SW480 (cell line): ENCODE measurements at regions not wholly inside any gene's neighbourhood (a gene's known extent, or its start where the extent isn't known, plus 50 kb on each side); places are given as distances from the start of the nearest gene placed in this dataset.
A peak's percentile ranks its signal among the peaks of the same experiment; 100 is the strongest.

Experiments used
- DNase-seq: peaks from one replicate; pipeline ENCODE4 v3.0.0-alpha.2; 2016; ENCODE audit warnings: low spot score

- no peak for DNase-seq
These were observed 799.7 kb upstream of the IGFBP3 start for GRCh38 chr7:46720761-46721160.

DNA sequence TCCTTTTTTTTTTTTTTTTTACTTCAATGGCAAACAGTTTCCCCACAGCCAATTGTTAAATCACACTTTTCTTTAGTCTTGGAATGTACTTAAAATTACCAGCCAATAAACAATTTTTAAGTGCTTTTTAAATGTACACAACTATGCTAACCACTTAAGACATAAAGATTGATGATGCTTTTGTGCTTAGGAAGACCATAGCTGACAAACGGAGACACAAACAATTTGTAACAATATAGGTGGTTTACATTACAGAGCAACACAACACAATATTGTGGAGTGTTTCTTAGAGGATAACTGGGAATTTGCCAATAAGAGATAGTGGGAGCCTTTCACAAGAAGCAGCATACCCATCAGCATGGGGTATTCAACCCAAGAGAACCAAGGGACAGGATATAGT, 798.5 kb upstream of the IGFBP3 start:
- no peak for DNase-seq

DNA sequence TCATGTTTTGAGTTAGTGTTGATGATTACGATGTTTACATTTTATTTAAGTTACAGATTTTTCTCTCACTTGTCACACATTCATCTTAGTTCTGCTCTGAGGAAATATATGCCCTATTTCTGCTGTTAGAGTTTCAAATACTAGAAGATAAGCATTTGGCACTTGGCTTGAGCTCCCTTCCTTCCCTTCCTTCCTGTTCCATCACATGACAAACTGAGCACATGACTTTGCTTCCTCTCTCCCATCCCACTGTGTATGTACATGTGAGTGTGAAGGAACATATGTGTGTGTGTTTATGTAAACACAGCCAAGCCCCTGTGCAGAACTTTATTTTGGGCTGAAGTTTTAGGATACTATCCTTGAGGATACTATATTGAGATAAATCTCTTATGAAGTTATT, 795.9 kb upstream of the IGFBP3 start:
- DNase-seq = no peak

DNA sequence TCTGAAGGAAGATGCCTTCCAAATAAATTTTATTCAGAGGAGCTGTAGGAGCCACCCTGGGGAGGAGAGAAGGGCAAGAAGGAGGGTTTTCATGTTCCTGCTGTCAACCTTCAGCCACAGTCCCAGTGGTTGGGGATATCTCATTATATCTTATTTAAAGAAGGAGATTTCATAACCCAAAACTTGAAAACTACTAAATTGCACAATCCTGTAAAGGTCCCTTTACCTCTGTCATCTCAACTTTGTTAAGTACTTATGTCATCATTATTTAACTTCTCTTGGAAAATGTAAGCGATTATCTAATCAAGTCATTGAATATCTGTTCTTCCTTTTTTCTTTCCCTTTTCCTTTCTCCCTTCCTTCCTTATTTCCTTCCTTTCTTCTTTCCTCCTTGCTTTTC, 794.5 kb upstream of the IGFBP3 start:
- DNase-seq = no peak

- DNase-seq = no peak
These were observed 793.8 kb upstream of the IGFBP3 start for GRCh38 chr7:46714904-46715303.

GRCh38 chr7:46713868-46714596, 793.0 kb upstream of the IGFBP3 start:
- no peak for DNase-seq

DNA sequence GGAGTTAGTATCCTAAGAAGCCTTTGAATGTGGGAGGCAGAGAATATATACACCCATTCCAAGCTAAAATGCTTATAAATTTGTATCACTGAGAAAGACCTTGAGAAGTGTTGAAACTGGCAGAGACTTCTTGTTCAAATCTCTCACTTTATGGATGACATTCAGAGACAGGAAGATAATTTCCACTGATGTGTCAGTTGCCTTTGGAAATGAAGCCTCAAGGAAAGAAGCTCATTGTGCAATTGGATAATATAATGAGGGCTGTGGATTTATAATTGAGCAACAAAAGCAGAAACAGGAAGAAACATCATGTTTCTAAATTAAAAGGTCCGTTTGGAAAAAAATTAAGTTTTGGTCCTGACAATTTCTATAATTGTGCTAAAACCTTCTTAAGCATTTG, 789.9 kb upstream of the IGFBP3 start:
- no peak for DNase-seq

DNA sequence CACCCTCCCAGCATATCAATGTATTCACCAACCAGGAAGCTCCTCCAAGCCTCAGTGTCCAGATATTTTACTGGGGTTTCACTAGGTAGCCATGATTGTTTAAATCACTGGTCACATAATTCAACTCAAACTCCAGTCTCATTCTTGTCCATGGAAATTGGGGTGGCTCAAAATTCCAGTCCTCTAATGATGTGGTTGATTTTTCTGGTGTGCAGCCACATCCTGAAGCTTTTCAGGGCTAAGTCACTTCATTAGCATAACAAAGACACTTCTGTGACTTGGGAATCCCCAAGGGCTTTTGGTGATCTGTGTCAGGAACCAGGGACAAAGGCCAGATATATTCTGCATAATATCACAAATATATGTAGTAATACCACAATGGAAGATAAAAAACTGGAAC, 786.9 kb upstream of the IGFBP3 start:
- DNase-seq = peak; percentile 73

GRCh38 chr7:46705386-46706255, 784.5 kb upstream of the IGFBP3 start:
- DNase-seq = no peak

DNA sequence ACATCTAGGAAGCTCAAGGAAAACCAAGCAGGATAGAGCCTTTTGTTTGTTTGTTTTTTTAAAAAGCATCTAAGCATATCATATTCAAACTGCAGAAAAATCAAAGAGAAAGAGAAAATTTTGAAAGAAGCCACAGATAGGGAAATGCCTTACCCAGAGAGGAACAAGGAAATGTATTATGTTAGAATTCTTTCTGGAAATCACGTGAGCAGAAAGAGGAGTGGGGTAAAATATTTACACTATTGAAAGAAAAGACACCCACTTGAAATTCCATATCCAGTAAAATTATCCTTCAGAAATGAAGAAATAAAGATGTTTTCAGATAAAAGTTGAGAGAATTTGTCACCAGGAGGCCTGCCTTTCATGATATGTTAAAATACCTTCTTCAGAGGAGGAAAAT, 775.7 kb upstream of the IGFBP3 start:
- no peak for DNase-seq

DNA sequence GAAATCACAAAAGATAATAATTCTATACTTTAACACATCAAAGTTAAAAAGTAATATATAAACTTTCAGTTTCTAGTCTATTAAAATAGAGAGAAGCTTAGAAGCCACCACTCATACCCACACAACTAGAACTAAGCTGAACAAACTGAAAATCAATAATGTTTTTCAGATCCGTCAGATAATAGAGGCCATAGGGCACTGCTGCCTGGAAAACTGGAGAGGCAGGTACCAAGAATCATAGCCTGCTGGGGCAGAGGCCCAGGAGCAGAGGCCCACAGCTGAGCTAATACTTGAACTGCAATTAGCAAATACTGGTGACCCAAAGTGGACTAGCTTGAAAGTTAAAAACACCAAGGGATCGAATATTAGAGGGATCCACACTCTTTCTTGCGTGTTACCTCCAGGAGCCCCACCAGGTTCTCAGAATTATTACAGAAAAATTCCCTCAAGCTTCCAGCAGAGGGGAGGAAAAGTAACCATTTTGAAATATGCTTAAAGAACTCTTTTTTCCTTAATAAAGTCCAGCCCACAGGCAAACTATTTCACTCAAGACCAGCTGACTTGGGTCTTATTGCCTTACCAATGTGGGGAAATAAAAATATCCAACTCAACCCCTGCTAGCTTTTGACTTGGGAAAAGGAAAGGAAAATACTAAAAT, 774.1 kb upstream of the IGFBP3 start:
- no peak for DNase-seq

GRCh38 chr7:46694058-46694457, 773.0 kb upstream of the IGFBP3 start:
- DNase-seq = no peak

- no peak for DNase-seq
These were observed 766.1 kb upstream of the IGFBP3 start for GRCh38 chr7:46687203-46687602.

- DNase-seq = no peak
These were observed 764.0 kb upstream of the IGFBP3 start for GRCh38 chr7:46685051-46685450.

GRCh38 chr7:46682836-46683624, 762.0 kb upstream of the IGFBP3 start:
- no peak for DNase-seq

GRCh38 chr7:46681865-46682503, 760.9 kb upstream of the IGFBP3 start:
- no peak for DNase-seq

DNA sequence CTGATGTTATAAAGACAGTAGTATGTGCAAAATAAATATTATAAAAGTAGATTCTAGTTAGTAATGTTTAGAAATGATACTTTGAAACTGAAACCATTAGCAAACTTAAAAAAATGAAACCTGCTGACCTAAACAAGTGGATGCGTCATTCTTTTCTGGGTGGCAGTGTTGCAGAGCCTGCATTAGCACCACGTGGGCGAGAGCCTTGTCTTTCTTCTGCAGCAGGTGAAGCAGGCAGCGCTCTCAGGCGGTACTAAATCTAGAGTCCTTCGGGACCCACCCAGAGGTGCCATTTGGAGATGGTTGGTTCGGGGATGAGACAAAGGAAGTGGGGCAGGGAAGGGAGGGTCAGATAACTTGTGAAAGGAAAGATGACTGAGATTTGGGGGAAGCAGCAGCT, 759.1 kb upstream of the IGFBP3 start:
- no peak for DNase-seq

DNA sequence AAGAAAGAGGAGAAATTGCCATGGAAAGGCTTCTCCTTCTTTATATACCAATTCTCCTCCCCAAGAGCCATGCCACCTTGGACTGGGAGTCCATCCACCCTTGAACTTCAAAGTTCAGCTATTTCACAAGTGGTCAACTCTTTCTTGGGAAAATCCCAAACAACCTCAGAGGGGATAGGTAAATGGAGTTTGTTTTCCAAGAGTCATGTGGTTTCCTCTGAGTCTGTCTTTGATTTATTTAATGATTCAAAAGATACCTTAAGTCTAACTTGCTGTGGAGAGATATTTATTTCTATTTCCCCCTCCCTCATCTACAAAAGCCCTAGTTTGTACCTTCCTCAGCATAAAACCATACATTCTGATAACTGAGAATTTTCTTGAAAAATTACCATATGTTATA, 758.6 kb upstream of the IGFBP3 start:
- DNase-seq = no peak

GRCh38 chr7:46678421-46678820, 757.3 kb upstream of the IGFBP3 start:
- no peak for DNase-seq

- no peak for DNase-seq
These were observed 754.4 kb upstream of the IGFBP3 start for GRCh38 chr7:46675456-46675855.

DNA sequence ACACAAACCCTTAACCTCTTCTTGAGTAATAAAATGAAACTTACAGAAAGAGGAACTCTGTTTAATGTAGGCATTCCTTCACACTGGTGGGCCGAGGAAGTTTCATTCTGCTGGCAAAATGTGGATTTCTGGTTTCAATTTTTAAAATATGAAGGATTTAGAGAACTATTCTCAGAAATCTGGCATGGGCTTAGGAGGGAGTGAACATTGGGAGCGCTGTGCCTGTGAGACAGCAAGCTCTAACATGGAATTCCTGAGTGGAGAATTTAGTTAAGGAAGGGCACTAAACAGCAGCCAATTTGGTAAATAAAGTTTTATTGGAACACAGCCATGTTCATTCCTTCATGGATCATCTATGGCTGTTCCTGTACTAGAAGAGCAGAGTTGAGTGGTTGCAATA, 751.8 kb upstream of the IGFBP3 start:
- no peak for DNase-seq
